NCI-H1105 treated with DMSO at 0.1 percent for 48 hours (cell line): ENCODE measurements at regions not wholly inside any gene's neighbourhood (a gene's known extent, or its start where the extent isn't known, plus 50 kb on each side); places are given as distances from the start of the nearest gene placed in this dataset.

Source experiments
- DNase-seq: peaks from one replicate; lab custom pipeline; 2025; lab: John Stamatoyannopoulos, UW

GRCh38 chr5:161960314-161960713 is 107.3 kb upstream of the GABRG2 start:
- no peak for DNase-seq

GRCh38 chr5:161966564-161966963 is 101.0 kb upstream of the GABRG2 start:
- DNase-seq = peak; percentile 25

- no peak for DNase-seq
Observed at GRCh38 chr5:161975350-161975749, 92.2 kb upstream of the GABRG2 start.

GRCh38 chr5:161988077-161988476 is 79.5 kb upstream of the GABRG2 start:
- DNase-seq = no peak
